Mammary epithelial cell (primary cell): ENCODE measurements at regions not wholly inside any gene's neighbourhood (a gene's known extent, or its start where the extent isn't known, plus 50 kb on each side); places are given as distances from the start of the nearest gene placed in this dataset.

ENCODE experiments used
- CTCF ChIP-seq, 2 donors: IDR thresholded peaks in 1 of 2; conservative IDR thresholded peaks in 1 of 2; 2 replicates each; pipeline ENCODE4 v1.5.1; 2011 to 2012; ENCODE audit warnings: inconsistent platforms in 2 of 2, low read length in 2 of 2, mild to moderate bottlenecking in 2 of 2, control low read depth in 1 of 2, low read depth in 1 of 2; ENCODE audit not compliant: insufficient read depth in 1 of 2; ENCODE audit errors: extremely low read depth in 1 of 2
- EZH2 ChIP-seq: IDR thresholded peaks from 2 replicates; pipeline ENCODE4 v1.6.1; 2012; ENCODE audit warnings: low read length, inconsistent platforms, borderline replicate concordance

GRCh38 chr17:72569148-72569946, 448.5 kb downstream of the SOX9 start:
- no peak for TF ChIP-seq CTCF (conservative IDR thresholded peaks at IDR 0.05 in 1 of 2, IDR thresholded peaks at IDR 0.05 in 1 of 2; ENCODE audit: extremely low read depth in 1 of 2, insufficient read depth in 1 of 2, low read depth in 1 of 2, low read length in 2 of 2)
- TF ChIP-seq EZH2, result no peak
